ENCODE measurements at regions not wholly inside any gene's neighbourhood (a gene's known extent, or its start where the extent isn't known, plus 50 kb on each side); places are given as distances from the start of the nearest gene placed in this dataset.

DNA sequence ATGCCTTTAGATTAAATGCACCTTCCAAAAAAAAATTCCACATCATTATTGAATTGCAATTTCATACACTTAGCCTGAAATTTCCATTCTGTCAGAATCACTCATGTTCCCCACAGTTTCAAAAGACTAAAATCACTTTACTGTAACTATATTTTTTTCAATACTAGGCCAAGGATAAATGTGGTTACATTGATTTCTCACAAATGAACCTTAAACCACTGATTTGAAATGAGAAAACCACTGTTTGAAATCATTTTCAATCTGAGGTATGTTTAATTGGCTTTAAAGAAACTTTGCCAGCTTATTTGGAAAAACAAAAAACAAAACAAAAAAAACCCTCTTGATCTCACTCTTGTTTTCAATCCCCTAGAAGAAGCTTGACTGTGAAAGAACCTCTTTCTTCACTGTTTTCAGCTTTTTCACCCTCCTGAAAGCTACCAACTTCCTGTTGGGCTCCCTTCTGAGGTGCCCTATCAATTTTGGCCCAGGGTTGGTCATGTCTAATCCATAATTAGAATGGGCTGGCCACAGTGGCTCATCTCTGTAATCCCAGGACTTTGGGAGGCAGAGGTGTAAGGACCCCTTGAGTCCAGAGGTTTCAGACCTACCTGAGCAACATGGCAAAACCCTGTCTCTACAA lies 242.5 kb downstream of the ADGRG6 start:
- DNase-seq (ENCODE audit: low spot score in 2 of 2) (no peak), ATAC-seq (no peak)
- H3K4me3 Mint-ChIP-seq = no peak overlapping the region
- no peaks in the 10 kb centered on the region for H3K9me3 Mint-ChIP-seq
- H3K36me3 Mint-ChIP-seq = no peaks in the 10 kb centered on the region
- H3K27ac Mint-ChIP-seq = no peak overlapping the region
- H3K4me1 Mint-ChIP-seq = no peaks in the 10 kb centered on the region

DNA sequence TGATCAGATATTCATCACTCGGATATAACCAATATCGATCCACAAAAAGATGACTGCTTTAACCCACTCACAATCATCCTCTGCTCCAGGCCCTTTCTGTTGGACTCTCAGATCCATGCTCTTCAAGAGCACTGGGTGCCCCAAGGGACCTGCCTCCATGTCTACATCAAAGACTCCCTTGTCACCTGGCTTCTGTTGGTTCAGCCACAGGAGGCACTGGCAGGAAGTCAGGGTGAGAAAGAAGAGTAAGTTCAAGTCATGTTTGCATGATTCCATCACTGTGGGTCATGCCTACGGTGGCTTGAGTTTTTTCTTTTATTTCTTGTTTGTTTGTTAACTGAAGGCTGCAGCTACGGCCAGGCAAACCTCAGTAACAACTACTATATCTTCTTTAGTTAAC lies 243.3 kb downstream of the ADGRG6 start:
- H3K4me3 Mint-ChIP-seq = no peak overlapping the region
- H3K27ac Mint-ChIP-seq = no peak overlapping the region
- ATAC-seq = no peak
- H3K4me1 Mint-ChIP-seq = no peaks in the 10 kb centered on the region
- H3K36me3 Mint-ChIP-seq = no peaks in the 10 kb centered on the region
- no peak for DNase-seq (ENCODE audit: low spot score in 2 of 2)
- no peaks in the 10 kb centered on the region for H3K9me3 Mint-ChIP-seq

DNA sequence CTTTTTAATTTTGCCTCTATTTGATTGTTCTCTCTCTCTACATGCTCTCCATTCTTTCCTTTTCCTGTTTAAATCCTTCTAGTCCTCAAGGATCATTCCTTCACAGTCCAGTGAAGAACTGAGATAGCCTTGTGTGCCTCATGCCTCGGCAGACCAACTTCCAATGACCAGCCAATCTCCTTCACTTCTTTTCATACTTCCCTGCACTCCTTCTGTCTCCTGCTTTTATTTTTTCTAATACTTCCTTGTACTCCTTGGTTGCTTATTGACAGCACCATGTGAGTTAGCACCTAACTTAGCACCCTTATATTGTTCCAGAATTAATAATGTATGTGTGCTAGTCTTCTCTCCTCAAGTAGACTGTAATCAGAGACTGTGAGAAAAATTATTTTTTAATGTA lies 246.8 kb downstream of the ADGRG6 start:
- ATAC-seq (no peak), DNase-seq (ENCODE audit: low spot score in 2 of 2) (no peak)
- Mint-ChIP-seq H3K9me3 (no peaks in the 10 kb centered on the region), H3K4me1 (no peaks in the 10 kb centered on the region), H3K4me3 (no peak overlapping the region), H3K27ac (no peak overlapping the region), H3K36me3 (no peaks in the 10 kb centered on the region)

DNA sequence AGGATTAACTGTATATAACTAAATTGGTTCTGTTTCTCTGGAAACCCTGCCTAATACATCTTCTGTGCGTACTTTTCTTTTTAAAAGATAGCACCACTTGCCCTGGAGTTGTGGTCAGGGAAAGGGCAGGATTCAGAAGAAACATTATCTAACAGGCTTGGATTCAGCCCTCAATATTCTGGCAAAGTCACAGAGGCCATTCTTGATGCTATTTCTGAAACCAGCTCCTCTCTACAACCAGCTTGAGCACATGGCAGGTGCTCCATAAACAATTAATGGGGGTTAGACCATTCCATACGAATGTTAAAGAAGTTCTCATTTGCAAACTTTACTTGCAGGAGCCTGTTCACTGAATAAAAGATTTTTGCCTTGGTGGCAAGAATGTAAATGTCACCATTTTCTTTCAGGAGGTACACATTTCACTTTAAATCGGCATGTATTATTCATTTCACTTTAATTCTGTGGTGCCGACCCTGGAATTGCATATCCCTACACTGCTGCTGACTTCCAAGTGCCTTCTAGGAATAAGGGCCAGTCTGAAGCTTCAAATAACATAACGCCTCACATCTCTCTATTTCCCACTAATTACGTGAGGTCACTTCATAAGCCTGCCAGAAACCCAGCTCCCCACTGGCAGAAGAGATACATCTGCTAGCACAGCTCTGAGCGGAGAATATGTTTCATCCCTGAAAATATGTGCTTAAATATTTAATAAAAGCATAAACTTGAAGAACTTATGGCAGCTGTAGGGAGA lies 248.7 kb downstream of the ADGRG6 start:
- no peak for DNase-seq (ENCODE audit: low spot score in 2 of 2)
- Mint-ChIP-seq H3K9me3 (no peaks in the 10 kb centered on the region), H3K4me1 (no peaks in the 10 kb centered on the region), H3K36me3 (no peaks in the 10 kb centered on the region), H3K4me3 (no peak overlapping the region), H3K27ac (no peak overlapping the region)
- ATAC-seq = no peak

DNA sequence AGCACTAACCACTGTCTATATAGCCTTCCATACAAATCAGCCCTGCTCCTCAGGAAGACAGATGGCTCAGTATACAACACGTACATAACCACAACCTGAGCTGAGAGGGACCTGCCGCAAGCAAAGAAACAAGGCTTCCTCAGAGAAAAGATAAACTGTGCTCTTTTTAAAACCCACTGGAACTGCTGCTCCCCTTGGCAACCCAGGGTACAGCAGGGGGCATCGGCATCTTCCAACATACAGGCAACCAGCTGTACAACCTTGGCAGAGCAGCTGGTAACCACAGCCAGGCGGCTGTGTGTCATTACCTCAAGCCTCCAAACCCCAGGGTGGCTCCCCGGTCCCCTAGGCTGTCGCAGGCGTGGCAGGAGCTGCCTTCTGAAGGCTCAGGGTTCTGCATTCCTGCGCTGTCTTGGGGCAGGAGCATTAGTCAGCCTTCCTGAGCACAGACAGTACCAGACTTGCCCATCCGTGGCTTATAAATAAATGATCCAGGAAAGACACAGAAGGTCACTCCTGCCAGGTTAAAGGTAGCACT lies 249.5 kb downstream of the ADGRG6 start:
- DNase-seq (ENCODE audit: low spot score in 2 of 2) (no peak), ATAC-seq (peak; percentile 86)
- H3K4me3 Mint-ChIP-seq = no peak overlapping the region
- no peaks in the 10 kb centered on the region for H3K4me1 Mint-ChIP-seq
- no peaks in the 10 kb centered on the region for H3K36me3 Mint-ChIP-seq
- no peak overlapping the region for H3K27ac Mint-ChIP-seq
- H3K9me3 Mint-ChIP-seq = no peaks in the 10 kb centered on the region

DNA sequence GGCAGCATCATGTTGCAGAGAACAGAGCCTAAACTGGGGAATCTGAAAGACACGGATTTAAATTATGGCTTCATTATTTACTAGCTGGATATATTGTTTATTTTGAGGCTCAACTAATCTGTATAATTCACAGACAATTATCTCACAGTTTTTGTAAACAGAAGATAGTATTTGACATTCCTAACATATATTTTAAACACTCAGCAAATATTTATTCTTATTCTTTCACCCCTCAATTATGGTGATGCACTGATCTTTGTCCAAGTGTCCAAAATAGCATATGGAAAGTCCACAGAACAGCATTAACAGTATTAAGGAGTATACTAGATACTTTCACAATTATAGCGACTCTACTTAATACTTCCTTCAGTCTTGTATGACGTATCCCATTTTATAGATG lies 257.0 kb downstream of the ADGRG6 start:
- no peaks in the 10 kb centered on the region for H3K36me3 Mint-ChIP-seq
- DNase-seq (ENCODE audit: low spot score in 2 of 2) (no peak), ATAC-seq (no peak)
- H3K9me3 Mint-ChIP-seq = no peaks in the 10 kb centered on the region
- no peak overlapping the region for H3K4me3 Mint-ChIP-seq
- no peak overlapping the region for H3K27ac Mint-ChIP-seq
- H3K4me1 Mint-ChIP-seq = no peaks in the 10 kb centered on the region

DNA sequence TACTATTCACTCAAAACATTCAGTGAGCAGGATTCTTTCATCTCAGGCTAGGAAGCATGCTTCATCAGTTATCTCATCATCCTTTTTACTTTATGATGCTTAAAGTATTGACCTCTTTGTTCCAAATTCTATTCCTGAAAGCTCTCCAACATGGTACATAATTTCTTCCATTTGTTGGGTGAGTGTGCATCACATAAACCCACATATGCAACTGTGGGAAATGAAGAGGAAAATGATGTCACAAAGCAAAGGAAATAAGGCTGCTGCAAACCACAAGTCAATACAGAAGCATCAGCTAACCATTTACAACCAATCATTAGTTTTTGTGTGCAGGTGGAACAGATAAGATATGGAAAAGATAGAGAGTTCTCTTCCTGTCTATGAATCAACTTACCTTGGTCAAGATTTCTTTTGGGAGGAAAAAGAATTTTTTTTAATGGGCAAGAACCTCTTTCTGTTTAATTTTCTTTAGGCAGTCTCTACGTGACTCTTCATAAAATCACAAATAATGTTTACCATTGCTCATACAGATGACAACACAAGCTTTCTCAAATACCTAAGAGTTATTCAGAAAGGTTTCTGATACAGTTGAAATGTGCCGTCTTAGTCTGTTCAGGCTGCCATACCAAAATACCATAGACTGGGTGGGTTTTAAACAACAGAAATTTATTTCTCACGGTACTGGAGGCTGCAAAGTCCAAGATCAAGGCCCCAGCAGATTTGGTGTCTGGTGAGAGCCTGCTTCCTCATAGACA lies 259.9 kb downstream of the ADGRG6 start:
- Mint-ChIP-seq H3K4me3 (no peak overlapping the region), H3K4me1 (no peaks in the 10 kb centered on the region), H3K27ac (no peak overlapping the region), H3K9me3 (no peaks in the 10 kb centered on the region), H3K36me3 (no peaks in the 10 kb centered on the region)
- ATAC-seq (no peak), DNase-seq (ENCODE audit: low spot score in 2 of 2) (no peak)

DNA sequence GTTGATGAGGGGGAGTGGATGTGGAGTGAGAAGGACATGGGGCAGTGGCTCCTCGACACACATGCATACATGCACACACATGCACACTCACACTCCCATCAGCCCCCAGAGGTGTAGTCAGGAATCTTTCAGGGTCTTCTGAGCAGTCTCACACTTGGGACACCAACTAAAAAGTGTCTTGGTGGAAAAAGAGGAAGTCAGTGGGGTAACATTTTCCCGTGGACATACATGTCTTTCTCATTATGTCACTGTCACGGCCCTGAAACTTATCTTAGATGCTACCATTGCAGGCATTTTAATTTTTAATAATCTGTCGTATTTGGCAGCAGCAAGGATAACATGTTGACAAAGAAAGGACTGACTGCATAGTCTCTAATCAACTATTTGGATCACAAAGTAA lies 261.1 kb downstream of the ADGRG6 start:
- Mint-ChIP-seq H3K4me3 (no peak overlapping the region), H3K4me1 (no peaks in the 10 kb centered on the region), H3K9me3 (no peaks in the 10 kb centered on the region), H3K27ac (no peak overlapping the region), H3K36me3 (no peaks in the 10 kb centered on the region)
- ATAC-seq (no peak), DNase-seq (ENCODE audit: low spot score in 2 of 2) (no peak)

DNA sequence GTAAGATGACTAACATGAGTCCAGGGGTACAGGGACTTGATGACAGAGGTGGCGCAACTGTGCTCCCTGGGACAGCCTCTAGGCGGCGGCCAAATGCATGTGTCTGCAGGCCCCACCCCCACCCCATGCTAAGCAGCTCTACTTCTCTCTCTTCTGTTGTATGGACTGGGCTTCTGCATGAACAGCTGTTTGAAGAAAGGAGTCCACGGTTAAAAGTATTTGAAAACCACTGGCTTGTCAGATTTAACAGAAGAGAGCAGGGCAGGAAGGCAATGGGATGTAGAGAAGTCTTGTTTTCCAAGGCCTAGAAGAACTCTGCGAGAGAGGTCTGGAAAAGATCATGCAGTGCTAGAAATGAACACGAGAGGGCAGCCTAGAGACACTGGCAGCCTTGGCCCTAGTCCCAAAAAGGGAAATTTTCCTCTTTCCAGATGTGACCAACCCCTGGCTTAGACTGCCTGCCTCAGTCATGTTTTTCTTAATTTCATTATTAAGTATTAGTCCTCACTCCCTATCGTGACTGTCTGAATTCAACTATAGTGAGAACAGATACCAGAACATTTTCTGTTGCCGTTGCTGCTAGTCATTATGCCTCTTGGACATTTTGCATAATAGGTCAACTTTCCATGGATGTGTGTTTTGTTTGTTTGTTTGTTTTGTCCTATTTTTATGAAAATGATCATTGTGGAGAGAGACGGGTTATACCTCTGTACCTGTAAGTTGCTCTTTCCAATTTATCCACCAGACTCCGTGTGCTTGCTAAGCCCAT lies 265.0 kb downstream of the ADGRG6 start:
- ATAC-seq (peak; percentile 51), DNase-seq (ENCODE audit: low spot score in 2 of 2) (peak; percentile 35 to 82)
- Mint-ChIP-seq H3K36me3 (no peaks in the 10 kb centered on the region), H3K4me3 (no peak overlapping the region), H3K4me1 (peaks cover 14% of the 10 kb centered on the region), H3K27ac (no peak overlapping the region), H3K9me3 (no peaks in the 10 kb centered on the region)

DNA sequence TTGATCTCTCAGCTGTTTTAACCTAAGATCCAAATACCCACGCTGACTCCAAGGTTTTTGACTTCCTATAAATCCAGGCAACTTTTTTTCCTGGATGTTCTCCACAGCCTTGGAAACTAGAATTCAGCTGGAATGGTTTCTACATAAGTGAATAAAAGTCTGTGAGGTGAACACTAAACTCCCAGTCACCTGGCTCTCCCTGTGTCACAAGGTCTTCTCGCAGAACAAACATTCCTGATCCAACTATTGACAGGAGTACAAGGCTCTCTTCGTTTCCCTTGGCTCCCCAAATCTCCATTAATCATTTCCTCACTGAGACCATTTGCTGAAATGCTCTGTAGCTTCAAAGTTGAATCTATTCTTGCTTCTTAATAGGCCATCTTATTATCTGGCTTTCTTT lies 265.7 kb downstream of the ADGRG6 start:
- no peak for DNase-seq (ENCODE audit: low spot score in 2 of 2)
- no peak for ATAC-seq
- Mint-ChIP-seq H3K27ac (no peak overlapping the region), H3K4me3 (no peak overlapping the region), H3K4me1 (peaks cover 14% of the 10 kb centered on the region), H3K36me3 (no peaks in the 10 kb centered on the region), H3K9me3 (no peaks in the 10 kb centered on the region)

DNA sequence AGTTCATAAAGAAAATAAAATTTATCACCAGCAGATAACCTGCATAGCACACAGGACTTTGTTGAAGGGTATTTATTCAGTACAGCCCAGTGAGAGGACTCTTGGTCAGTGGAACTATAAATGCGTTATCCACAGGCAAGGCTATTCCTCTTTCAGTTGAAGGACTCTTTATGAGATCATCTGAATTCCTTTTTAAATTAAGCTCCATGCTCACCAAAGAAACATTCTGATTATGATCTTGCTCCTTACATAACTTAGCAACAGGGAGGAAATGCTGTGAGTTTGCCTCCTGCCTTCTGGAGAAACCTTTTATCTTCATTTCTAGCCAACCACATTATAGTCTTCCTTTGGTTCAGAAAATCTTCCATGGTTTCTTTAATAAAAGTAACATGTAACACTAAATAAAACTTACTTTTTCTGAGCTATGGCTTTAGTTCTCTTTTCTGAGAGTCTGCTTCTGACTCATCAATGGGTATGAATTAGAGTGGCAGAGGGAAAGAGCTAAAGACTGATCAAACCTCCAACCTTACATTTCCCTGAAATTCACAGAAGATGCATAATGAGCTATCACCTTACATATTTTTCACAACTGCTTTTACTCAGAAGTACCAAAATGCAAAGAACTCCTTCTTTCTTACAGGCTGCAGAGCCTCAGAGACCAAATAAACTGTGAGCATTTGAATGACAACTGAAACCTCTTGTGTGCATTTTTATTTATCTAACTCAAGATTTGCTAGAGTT lies 267.2 kb downstream of the ADGRG6 start:
- ATAC-seq = peak; percentile 70
- Mint-ChIP-seq H3K36me3 (no peaks in the 10 kb centered on the region), H3K4me1 (peaks cover 14% of the 10 kb centered on the region), H3K9me3 (no peaks in the 10 kb centered on the region), H3K4me3 (no peak overlapping the region), H3K27ac (no peak overlapping the region)
- no peak for DNase-seq (ENCODE audit: low spot score in 2 of 2)

DNA sequence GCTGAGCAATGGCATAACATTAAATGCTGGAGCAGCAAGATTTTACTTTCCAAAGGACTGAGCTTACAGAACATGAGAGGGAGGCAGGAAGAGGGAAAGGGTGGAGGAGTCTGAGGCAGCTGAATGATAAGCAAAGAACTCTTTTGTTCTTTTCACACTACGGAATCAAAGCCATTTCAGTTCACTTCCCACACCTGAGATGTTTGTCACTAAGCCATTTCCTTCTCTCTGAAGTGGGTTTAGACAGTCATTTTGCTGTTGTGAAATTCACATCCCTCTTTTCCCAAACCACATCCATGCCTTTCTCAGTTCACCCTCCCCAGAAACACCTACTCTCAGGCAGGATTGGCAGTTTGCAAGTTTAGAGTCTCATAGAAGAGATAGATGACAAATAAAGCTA lies 267.9 kb downstream of the ADGRG6 start:
- Mint-ChIP-seq H3K27ac (peak overlapping the region; percentile 64), H3K9me3 (peaks cover 3% of the 10 kb centered on the region), H3K36me3 (no peaks in the 10 kb centered on the region), H3K4me1 (peaks cover 14% of the 10 kb centered on the region), H3K4me3 (no peak overlapping the region)
- DNase-seq (ENCODE audit: low spot score in 2 of 2) (no peak), ATAC-seq (peak; percentile 34)

DNA sequence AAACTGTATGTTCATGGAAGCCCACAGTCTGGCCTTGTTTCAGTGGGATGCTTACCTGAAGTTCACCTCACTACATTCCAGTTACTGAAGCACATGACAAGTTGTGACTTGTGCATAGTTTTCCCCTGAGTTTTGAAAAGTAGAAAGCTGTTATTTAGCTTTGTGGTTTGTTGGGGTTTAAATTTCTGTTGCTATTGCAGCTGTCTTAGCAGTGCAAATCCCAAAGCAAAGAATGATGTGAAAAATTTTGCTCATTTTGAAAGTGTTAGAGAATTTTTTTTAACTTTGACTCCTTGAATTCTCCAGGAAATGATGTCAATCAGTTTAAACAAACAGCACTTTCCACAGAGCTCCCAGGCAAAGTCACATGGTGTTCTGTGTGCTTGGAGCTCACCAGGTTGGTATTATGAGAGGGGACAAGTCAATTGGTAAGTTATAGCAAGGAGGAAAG lies 268.4 kb downstream of the ADGRG6 start:
- peaks cover 3% of the 10 kb centered on the region for H3K9me3 Mint-ChIP-seq
- H3K36me3 Mint-ChIP-seq = no peaks in the 10 kb centered on the region
- no peak for DNase-seq (ENCODE audit: low spot score in 2 of 2)
- H3K4me1 Mint-ChIP-seq = peaks cover 14% of the 10 kb centered on the region
- no peak overlapping the region for H3K4me3 Mint-ChIP-seq
- no peak for ATAC-seq
- peak overlapping the region; percentile 64 for H3K27ac Mint-ChIP-seq

DNA sequence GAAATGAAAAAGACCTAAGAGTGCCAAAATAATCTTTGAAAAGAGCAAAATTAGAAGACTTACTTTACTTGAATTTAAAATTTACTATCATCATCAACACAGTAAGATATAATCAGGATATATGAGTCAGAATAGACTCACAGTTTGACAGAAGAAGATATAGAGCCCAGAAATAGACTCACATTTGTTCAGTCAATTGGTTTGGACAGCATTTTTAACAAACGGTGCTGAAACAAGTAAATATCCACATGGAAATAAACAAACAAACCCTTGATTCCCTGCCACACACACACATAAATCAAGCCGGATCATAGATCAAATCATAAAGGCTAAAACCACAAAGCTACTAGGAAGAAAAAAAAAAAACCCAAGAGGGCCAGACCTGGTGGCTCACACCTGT lies 291.1 kb downstream of the ADGRG6 start:
- H3K36me3 Mint-ChIP-seq = no peaks in the 10 kb centered on the region
- H3K4me3 Mint-ChIP-seq = no peak overlapping the region
- H3K27ac Mint-ChIP-seq = no peak overlapping the region
- DNase-seq (ENCODE audit: low spot score in 2 of 2) (no peak), ATAC-seq (no peak)
- no peaks in the 10 kb centered on the region for H3K4me1 Mint-ChIP-seq
- H3K9me3 Mint-ChIP-seq = peaks cover 8% of the 10 kb centered on the region
